ENCODE measurements at regions not wholly inside any gene's neighbourhood (a gene's known extent, or its start where the extent isn't known, plus 50 kb on each side); places are given as distances from the start of the nearest gene placed in this dataset.

DNA sequence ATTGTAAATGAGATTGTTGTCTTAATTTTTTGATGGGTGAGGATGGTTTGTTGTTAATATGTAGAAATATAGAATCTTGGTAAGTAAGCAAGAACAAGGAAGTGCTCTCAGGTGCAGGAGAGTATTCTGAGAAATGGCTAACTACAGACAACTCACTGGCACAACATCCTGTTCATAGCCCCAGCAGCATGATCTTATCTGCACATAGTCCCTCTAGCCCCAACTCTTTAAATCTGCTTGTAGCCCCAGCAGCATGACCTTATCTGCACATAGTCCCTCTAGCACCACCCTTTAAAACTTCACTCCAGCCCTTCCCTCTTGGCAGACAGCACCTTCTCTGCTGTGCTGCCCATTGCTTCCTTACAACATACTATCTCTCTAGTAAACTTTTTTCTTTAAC, 1957.1 kb upstream of the ADGRL3 start:
- no peak for DNase-seq (ENCODE audit: low spot score)

DNA sequence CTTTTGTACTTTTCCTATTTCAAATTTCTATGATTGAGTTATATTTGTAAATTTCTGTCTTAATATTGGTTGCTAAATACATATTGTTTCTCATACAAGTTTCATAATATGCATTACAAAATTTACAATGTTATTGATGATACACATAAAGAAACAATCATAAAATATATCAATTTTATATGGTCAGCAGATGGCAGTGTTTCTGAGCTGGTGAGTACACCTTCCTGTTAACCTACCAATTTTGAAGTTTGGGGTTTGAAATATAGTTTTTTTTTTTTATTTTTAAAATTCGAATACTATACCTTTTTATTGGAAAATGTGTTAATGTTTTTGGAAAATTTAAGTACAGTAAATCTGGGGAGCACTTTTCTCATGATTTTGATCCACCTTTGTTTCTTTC, 1953.1 kb upstream of the ADGRL3 start:
- no peak for DNase-seq (ENCODE audit: low spot score)

- no peak for DNase-seq (ENCODE audit: low spot score)
These were observed 1951.8 kb upstream of the ADGRL3 start for GRCh38 chr4:59248313-59248712.

DNA sequence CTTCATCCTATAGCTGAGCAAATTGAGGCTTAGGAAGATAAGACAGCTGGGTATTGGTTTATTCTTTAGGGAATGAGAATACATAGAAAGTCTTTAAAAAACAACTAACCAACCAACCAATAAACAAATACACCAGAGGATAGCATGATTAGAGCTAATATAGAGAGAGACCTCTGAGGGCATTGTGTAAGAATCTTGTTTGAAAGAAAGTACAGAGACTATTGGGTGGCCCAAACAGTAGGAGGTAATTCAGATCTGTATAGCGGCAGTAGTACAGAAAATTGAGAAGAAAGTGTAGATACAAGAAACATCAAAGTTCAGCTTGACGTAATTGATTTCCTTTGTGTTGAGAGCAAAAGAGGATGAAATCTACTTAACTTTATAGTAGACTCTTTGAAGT, 1951.0 kb upstream of the ADGRL3 start:
- no peak for DNase-seq (ENCODE audit: low spot score)

GRCh38 chr4:59258002-59258401, 1942.1 kb upstream of the ADGRL3 start:
- no peak for DNase-seq (ENCODE audit: low spot score)

GRCh38 chr4:59307609-59308008, 1892.5 kb upstream of the ADGRL3 start:
- DNase-seq (ENCODE audit: low spot score): no peak

GRCh38 chr4:59314637-59315036, 1885.5 kb upstream of the ADGRL3 start:
- no peak for DNase-seq (ENCODE audit: low spot score)

GRCh38 chr4:59339631-59340030, 1860.5 kb upstream of the ADGRL3 start:
- DNase-seq (ENCODE audit: low spot score): no peak

GRCh38 chr4:59341506-59341905, 1858.6 kb upstream of the ADGRL3 start:
- no peak for DNase-seq (ENCODE audit: low spot score)

DNA sequence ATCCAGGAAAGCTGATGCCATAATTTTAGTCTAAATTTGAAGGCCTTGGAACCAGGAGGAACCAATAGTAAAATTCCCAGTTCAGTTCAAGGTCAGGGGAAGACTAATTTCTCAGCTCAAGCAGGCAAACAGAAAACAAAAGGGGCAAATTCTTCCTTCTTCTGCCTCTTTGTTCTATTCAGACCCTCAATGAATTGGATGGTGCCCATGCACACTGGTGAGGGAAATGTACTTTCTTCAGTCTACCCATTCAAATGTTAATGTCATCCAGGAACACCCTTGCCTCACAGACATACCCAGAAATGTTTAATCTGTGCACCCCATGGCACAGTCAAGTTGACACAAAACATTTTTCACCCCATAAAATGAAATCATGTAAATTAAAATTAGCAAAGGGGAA, 1851.2 kb upstream of the ADGRL3 start:
- no peak for DNase-seq (ENCODE audit: low spot score)

GRCh38 chr4:59369229-59369628, 1830.9 kb upstream of the ADGRL3 start:
- DNase-seq (ENCODE audit: low spot score): no peak

GRCh38 chr4:59374416-59374815, 1825.7 kb upstream of the ADGRL3 start:
- no peak for DNase-seq (ENCODE audit: low spot score)

DNA sequence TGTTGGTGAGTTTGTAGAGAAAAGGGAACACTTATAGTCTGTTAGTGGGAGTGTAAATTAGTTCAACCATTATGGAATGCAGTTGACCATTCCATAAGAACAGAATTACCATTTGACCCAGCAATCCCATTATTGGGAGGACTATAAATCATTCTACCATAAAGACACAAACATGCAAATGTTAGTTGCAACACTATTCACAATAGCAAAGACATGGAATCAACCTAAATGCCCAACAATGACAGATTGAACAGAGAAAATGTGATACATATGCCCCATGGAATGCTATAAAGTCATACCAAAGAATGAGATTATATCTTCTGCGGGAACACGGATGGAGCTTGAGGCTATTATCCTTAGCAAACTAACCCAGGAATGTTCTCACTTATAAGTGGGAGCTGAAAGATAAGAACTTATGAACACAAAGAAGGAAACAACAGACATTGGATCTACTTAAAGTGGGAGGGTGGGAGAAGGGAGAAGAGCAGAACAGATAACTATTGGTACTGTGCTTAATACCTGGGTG, 1819.2 kb upstream of the ADGRL3 start:
- no peak for DNase-seq (ENCODE audit: low spot score)

GRCh38 chr4:59381591-59381990, 1818.5 kb upstream of the ADGRL3 start:
- DNase-seq (ENCODE audit: low spot score): no peak

DNA sequence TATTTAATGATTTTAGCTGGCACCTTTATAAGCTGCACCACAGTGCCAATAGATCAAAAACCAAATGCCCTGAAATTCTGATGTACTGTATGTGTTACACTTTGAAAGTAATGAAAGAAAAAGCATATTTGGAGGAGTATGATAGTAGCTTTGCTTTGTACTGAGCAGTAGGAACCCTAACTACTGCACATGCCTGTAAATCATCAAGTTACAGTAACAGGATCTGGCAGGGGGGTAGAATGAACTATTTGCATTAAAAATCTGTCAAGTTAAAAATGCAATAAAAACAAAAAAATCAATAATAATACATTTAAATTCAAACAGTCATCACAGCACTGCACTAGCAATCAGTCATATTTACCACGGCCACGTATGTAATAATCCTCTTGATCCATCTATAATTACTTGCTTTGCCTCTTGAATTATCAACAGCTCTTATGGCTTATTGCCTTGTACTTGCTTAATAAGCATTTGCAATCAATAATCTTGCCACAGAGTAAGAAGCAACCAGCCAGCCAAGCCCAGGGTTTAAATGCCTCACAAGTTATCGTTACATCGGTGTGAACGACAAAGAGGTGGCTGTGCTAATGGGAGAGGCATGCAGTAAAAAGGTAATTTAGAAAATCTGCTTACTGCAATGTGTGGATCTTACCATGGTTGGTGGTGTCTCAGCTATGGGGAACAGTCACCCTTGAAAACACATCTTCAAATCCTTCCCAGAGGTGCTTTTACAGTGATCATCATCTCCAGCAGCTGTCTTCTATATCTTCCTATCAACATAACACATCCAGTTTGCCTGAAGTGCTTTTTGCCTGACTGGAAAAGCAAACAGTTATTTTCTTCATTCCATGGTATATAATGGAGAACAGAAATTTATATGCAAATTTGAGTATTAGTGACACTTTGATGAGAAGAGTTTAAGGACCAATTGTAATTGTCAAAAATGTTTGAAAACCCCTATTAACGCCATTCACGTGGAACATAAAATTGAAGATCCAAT, 1812.1 kb upstream of the ADGRL3 start:
- DNase-seq (ENCODE audit: low spot score): no peak

DNA sequence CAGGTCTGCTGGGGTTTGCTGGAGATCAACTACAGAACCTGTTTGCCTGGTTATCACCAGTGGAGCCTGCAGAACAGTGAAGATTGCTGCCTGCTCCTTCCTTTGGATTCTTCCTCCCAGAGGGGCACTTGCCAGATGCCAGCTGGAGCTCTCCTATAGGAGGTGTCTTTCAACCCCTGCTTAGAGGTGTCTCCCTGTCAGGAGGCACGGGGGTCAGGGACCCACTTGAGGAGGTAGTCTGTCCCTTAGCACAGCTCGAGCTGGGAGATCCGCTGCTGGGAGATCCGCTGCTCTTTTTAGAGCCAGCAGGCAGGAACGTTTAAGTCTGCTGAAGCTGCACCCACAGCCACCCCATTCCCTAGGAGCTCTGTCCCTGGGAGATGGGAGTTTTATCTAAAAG, 1806.3 kb upstream of the ADGRL3 start:
- DNase-seq (ENCODE audit: low spot score): no peak

- DNase-seq (ENCODE audit: low spot score): no peak
These were observed 1799.8 kb upstream of the ADGRL3 start for GRCh38 chr4:59400334-59400733.

DNA sequence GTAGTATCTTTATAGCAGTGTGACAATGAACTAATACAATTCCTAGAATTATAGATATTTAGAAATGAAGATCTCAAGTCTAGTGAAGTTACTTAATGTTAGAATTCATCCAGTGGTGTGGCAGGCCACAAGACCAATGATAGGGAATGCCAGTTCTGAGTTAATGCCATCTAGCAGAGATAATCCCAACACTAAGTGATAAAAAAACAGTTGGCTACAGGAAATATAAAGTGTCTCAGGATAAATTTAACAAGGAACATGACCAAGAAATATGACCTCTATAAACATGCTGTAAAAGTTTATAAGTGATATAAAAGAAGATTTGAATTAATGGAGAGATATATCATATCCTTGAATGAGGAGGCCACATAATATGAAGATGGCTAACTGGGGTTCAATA, 1790.5 kb upstream of the ADGRL3 start:
- DNase-seq (ENCODE audit: low spot score): no peak

GRCh38 chr4:59412739-59413138, 1787.4 kb upstream of the ADGRL3 start:
- DNase-seq (ENCODE audit: low spot score): no peak

GRCh38 chr4:59455751-59456150, 1744.4 kb upstream of the ADGRL3 start:
- no peak for DNase-seq (ENCODE audit: low spot score)

- DNase-seq (ENCODE audit: low spot score): no peak
These were observed 1742.5 kb upstream of the ADGRL3 start for GRCh38 chr4:59457576-59457975.

DNA sequence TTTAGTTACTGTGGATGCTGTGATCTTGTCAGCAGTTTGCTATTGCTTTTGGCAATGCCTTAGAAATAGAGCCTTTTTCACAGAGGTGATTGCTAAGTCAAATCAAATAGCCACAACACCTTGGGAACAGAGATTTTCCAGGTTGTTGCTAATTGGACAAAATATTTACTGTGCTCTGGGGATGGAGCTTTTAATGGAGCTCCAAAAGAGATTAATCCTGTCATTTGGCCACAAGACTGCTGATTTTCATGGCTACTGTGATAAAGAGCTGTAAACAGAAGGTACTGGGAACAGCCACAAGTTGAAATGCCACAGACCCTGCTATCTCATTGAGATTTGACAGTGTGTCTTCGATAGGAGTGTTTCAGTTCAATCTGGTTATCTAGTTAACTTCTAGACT, 1715.2 kb upstream of the ADGRL3 start:
- DNase-seq (ENCODE audit: low spot score): no peak

DNA sequence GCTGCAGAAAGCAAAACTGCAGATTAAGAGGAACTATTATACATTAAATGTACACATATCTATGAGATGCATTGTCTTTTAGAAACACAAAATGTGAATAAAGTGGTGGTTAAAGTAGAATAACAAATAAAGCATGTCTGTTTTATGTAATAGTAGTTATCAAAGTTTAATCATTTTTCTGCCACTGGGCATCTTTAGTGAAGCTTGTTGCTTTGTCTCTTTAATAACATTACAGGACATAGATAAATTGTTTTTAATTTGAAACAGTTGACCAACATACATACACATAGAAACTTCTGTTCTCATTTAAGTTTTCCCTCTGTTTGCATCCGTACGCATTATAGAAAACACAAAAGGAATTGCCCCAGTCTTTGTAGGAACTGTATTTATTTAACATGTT, 1700.0 kb upstream of the ADGRL3 start:
- DNase-seq (ENCODE audit: low spot score): no peak

DNA sequence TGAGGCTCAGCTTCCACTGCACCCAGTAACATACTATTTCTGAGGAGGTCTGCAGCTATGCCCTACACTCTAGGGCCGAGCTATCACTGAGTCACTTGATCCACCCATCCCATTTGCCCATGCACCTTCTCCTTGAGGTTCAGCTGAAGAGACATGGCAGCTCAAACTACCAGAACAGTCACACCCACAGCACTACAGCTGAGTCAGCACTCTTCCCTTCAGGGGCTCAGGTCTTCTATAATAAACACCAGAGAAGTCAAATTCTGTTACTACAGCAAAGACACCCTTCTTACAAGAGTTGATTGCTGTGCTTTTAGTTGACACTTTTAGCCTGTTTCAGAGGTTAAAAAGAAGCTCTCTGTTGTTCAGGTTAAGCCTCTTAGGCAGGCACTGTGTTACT, 1696.4 kb upstream of the ADGRL3 start:
- no peak for DNase-seq (ENCODE audit: low spot score)

Data from AG08395 (cell line).